GM23248 (cell line): ENCODE measurements at regions not wholly inside any gene's neighbourhood (a gene's known extent, or its start where the extent isn't known, plus 50 kb on each side); places are given as distances from the start of the nearest gene placed in this dataset.

ENCODE experiments used
- EZH2 ChIP-seq: fragments of 200-600 bp; sonication (generic); IDR thresholded peaks from 2 replicates; pipeline ENCODE4 v1.6.1; 2018; ENCODE audit warnings: antibody characterized with exemption, mild to moderate bottlenecking; ENCODE audit not compliant: insufficient read depth, poor library complexity, severe bottlenecking
- EZH2phosphoT487 ChIP-seq: fragments of 200-600 bp; sonication (generic); IDR thresholded peaks from 2 replicates; pipeline ENCODE4 v1.6.1; 2018; ENCODE audit warnings: antibody characterized with exemption, moderate library complexity, mild to moderate bottlenecking, low read depth; ENCODE audit not compliant: insufficient read depth

GRCh38 chr12:98374007-98374406 lies 141.4 kb upstream of the TMPO start:
- TF ChIP-seq EZH2phosphoT487 (no peak), EZH2 (no peak)
